ENCODE measurements at regions not wholly inside any gene's neighbourhood (a gene's known extent, or its start where the extent isn't known, plus 50 kb on each side); places are given as distances from the start of the nearest gene placed in this dataset.

DNA sequence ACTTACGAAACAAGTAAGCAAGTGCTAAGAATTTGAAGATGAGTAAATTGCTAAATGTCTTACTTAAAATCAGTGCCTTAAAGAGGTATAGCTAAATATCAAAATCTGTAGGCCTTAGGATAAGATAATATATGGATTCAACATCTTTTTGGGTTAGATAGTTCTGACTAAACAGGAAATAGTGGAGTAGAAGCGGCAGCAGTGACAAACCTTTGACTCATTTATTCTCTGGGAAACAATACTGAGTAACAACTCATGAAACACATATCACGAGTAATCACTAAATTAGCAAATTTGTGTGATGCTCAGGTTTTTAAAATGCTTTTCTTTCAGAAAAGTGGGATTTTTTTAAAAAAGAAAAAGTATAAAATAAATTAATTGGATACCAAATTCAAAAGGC is 762.1 kb upstream of the TYRP1 start:
- Histone ChIP-seq H3K9me3 (peaks cover 0 to 4% (median 0%) of the 10 kb centered on the region in 12 donors), H3K36me3 (no peaks in the 10 kb centered on the region), H3K27me3 (no peaks in the 10 kb centered on the region), H3K4me3 (no peak overlapping the region), H3K4me1 (no peaks in the 10 kb centered on the region), H3K27ac (no peak overlapping the region)
- intact Hi-C loops (cut with DNase I) = no loop called here
- TF ChIP-seq, protein P1, sequence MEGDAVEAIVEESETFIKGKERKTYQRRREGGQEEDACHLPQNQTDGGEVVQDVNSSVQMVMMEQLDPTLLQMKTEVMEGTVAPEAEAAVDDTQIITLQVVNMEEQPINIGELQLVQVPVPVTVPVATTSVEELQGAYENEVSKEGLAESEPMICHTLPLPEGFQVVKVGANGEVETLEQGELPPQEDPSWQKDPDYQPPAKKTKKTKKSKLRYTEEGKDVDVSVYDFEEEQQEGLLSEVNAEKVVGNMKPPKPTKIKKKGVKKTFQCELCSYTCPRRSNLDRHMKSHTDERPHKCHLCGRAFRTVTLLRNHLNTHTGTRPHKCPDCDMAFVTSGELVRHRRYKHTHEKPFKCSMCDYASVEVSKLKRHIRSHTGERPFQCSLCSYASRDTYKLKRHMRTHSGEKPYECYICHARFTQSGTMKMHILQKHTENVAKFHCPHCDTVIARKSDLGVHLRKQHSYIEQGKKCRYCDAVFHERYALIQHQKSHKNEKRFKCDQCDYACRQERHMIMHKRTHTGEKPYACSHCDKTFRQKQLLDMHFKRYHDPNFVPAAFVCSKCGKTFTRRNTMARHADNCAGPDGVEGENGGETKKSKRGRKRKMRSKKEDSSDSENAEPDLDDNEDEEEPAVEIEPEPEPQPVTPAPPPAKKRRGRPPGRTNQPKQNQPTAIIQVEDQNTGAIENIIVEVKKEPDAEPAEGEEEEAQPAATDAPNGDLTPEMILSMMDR (IDR thresholded peaks at IDR 0.05) = no peak
- TF ChIP-seq POLR2A (IDR thresholded peaks at IDR 0.05) = no peak
- ATAC-seq = no peak
- WGBS, 4 donors = 75 to 85% (median 78%) methylated on average over 3 of the region's 3 CpGs
- no peak for DNase-seq

DNA sequence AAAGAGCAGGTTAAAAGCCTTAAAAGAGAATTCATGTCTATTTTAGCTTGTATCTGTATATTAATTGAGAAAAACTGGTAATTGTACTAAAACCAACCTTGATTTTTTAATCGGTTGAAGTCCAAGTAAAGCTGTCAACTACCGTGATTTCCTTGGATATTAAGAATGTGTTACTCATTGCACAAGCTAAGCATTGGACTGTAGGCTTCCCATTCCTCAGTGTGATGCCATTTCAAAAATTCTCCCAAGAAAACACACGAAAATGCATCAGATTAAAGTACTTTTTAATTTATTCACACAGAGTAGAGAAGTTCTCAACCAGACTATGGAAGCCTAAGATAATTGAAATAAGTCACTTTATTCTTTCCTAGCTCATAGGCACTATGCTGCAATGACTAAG is 761.4 kb upstream of the TYRP1 start:
- ATAC-seq = no peak
- intact Hi-C loops (cut with DNase I) = no loop called here
- 69 to 75% (median 74%) methylated on average over 3 of the region's 3 CpGs for WGBS, 4 donors

DNA sequence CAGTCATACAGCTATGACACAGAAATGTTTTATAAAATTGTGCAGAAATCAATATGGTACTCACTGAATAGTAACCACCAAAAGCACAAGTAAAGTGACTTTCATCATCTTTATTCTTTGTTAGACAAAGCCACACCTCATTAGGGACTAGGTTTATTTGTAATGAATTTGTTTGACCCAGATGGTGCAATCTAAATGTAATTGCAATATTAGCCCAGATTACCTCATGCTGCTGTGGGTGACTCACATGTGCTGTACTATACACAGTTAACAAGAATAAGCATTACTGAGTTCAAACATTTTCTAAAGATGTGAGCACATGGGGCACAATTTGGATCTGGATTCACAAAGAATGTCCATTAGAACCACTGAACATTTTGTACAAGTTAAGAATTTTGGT is 759.3 kb upstream of the TYRP1 start:
- no peaks in the 10 kb centered on the region for H3K36me3 ChIP-seq
- DNase-seq (no peak), ATAC-seq (no peak)
- no peak overlapping the region for H3K4me3 ChIP-seq
- no peaks in the 10 kb centered on the region for H3K4me1 ChIP-seq
- H3K9me3 ChIP-seq = peaks cover 0 to 4% (median 0%) of the 10 kb centered on the region in 12 donors
- no peaks in the 10 kb centered on the region for H3K27me3 ChIP-seq
- H3K27ac ChIP-seq = no peak overlapping the region
- TF ChIP-seq POLR2A (IDR thresholded peaks at IDR 0.05) = no peak
- TF ChIP-seq, protein P1 (IDR thresholded peaks at IDR 0.05) = no peak
- intact Hi-C loops (cut with DNase I) = no loop called here

More for the DNA sequence above, 761.4 kb upstream of the TYRP1 start:
- H3K36me3 ChIP-seq = no peaks in the 10 kb centered on the region
- no peaks in the 10 kb centered on the region for H3K4me1 ChIP-seq
- no peaks in the 10 kb centered on the region for H3K27me3 ChIP-seq
- H3K27ac ChIP-seq = no peak overlapping the region
- peaks cover 0 to 4% (median 0%) of the 10 kb centered on the region in 12 donors for H3K9me3 ChIP-seq
- no peak for DNase-seq
- no peak overlapping the region for H3K4me3 ChIP-seq
- TF ChIP-seq, protein P1 (IDR thresholded peaks at IDR 0.05) = no peak
- no peak for TF ChIP-seq POLR2A (IDR thresholded peaks at IDR 0.05)

DNA sequence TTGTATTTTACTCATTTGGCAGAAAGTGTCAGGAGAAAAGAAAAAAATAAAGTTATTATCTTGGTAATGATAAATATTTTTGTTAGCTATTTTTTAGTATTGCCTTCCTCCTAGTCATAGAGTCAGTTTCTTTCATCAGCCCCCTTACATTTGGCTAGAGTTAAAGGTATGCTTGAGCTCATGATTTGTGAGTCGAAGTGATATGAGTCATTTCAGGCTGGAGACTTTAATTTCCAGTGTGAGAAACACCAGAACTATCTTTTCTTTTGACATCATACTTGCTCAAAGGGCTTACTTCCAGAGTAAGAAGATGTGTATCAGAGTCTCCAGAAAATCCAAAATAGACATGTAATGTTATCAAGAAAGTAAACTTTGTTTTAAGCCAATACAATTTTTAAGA is 746.7 kb upstream of the TYRP1 start:
- no peaks in the 10 kb centered on the region for H3K27me3 ChIP-seq
- DNase-seq (no peak), ATAC-seq (no peak)
- no peak overlapping the region for H3K4me3 ChIP-seq
- H3K9me3 ChIP-seq = peaks cover 0 to 13% (median 0%) of the 10 kb centered on the region in 12 donors
- TF ChIP-seq, protein P1 (IDR thresholded peaks at IDR 0.05) = no peak
- TF ChIP-seq POLR2A (IDR thresholded peaks at IDR 0.05) = no peak
- H3K36me3 ChIP-seq = no peaks in the 10 kb centered on the region
- H3K27ac ChIP-seq = no peak overlapping the region
- intact Hi-C loops (cut with DNase I) = no loop called here
- 43 to 60% (median 55%) methylated on average over 1 of the region's 1 CpG for WGBS, 4 donors
- no peaks in the 10 kb centered on the region for H3K4me1 ChIP-seq

All from heart left ventricle (tissue), 16 donors.